ENCODE measurements at regions not wholly inside any gene's neighbourhood (a gene's known extent, or its start where the extent isn't known, plus 50 kb on each side); places are given as distances from the start of the nearest gene placed in this dataset.

DNA sequence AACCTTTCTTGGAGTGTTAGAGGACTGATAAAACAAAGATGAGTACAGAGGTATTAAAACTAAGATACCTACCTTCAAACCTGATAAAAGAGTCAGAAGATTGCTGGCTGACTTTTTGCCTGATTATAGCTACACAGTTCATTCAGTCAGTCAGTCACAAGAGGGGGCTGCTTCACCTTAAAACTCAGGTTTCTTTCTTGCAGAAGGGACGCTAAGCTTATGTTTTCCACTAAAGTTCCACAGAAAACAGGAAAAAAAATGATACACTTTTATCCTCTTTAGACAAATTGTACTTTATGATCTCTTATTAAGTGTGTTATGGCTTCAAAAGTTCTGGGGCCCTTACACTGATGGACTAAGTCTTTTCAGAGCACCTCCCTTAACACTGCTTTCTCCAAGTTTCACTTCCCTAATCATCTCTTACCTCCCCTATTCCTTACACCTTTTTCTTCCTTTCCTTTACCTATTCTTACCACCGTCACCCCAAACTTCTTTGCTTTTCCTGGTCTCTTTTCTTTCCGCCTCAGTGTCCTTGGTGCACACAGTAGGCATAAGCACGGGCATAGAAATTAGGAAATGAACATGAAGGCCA, 448.7 kb upstream of the OR4E1 start:
- intact Hi-C loops (cut with micrococcal nuclease) = loop anchor here (1.0 to 5.0 kb wide), 4 partner anchors 40 to 448 kb away; no protein-coding TSS in a partner anchor

- intact Hi-C loops (cut with micrococcal nuclease) = no loop called here
Measured at GRCh38 chr14:22118899-22119477, 445.4 kb upstream of the OR4E1 start.

DNA sequence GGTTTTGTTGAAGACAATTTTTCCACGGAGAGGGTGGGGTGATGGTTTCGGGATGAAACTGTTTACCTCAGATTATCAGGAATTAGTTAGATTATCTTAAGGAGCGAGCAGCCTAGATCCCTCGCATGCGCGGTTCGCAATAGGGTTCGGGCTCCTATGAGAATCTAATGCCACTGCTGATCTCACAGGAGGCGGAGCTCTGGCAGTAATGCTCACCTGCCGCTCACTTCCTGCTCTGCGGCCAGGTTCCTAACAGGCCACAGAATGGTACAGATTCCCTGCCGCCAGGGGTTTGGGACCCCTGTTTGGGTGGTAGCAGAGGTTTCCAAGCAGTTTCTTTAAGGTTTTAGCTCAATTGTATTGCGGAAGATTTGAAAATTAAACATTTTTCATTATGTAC, 439.8 kb upstream of the OR4E1 start:
- intact Hi-C loops (cut with micrococcal nuclease) = loop anchor here (2.0 to 5.0 kb wide), 3 partner anchors 89 to 739 kb away; no protein-coding TSS in a partner anchor

GRCh38 chr14:22112004-22112403, 438.4 kb upstream of the OR4E1 start:
- intact Hi-C loops (cut with micrococcal nuclease) = loop anchor here (2.0 to 5.0 kb wide), 3 partner anchors 90 to 740 kb away; no protein-coding TSS in a partner anchor

DNA sequence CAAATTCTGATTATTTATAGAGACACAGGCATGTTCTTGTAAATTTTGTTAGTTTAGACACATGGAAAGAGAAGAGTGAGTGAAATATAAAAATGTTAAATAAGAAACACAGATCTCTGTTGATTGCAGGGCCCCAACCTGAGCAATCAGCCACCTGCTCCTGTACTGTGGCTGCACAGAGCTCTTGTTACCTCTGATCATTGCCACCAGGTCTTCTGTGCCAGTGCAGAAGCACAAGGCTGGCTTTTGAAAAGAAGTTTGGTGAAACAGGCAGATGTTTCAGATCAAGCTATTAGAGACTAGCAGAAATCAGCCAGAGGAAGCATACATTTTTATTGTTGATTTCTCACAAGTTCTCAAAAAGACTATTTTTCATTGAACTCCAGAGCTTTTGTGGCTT, 434.1 kb upstream of the OR4E1 start:
- intact Hi-C loops (cut with micrococcal nuclease) = no loop called here

GRCh38 chr14:22106700-22107697, 433.4 kb upstream of the OR4E1 start:
- intact Hi-C loops (cut with micrococcal nuclease) = no loop called here

- intact Hi-C loops (cut with micrococcal nuclease) = no loop called here
Measured at GRCh38 chr14:22105624-22106006, 432.0 kb upstream of the OR4E1 start.

DNA sequence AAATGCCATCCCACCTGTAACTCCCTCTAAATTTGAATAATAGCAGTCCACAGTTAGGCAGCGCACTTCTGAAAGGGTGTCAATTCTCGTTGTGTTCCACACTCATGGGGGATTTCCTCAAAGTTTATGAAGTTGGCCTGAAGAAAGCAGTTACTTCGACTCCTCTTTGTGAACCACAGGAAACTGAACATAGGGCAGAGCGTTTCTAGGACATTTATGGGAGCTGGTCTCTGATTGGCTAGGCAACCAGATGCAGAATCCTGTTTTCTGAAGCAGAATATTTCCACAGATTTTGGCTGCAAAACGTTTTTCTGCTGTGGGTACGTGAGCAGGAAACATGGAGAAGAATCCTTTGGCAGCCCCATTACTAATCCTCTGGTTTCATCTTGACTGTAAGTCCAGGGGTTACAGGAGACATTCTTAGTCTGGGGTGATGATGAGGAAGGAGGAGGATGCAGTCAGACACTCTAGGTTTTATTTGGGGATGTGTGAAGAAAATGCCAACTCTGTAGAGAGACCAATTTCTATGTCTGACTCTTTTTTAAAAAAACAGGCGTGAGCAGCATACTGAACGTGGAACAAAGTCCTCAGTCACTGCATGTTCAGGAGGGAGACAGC, 431.5 kb upstream of the OR4E1 start:
- intact Hi-C loops (cut with micrococcal nuclease) = no loop called here

GRCh38 chr14:22100764-22101120, 427.1 kb upstream of the OR4E1 start:
- intact Hi-C loops (cut with micrococcal nuclease) = loop anchor here (1.0 to 2.0 kb wide), 3 partner anchors 16 to 182 kb away; no protein-coding TSS in a partner anchor

DNA sequence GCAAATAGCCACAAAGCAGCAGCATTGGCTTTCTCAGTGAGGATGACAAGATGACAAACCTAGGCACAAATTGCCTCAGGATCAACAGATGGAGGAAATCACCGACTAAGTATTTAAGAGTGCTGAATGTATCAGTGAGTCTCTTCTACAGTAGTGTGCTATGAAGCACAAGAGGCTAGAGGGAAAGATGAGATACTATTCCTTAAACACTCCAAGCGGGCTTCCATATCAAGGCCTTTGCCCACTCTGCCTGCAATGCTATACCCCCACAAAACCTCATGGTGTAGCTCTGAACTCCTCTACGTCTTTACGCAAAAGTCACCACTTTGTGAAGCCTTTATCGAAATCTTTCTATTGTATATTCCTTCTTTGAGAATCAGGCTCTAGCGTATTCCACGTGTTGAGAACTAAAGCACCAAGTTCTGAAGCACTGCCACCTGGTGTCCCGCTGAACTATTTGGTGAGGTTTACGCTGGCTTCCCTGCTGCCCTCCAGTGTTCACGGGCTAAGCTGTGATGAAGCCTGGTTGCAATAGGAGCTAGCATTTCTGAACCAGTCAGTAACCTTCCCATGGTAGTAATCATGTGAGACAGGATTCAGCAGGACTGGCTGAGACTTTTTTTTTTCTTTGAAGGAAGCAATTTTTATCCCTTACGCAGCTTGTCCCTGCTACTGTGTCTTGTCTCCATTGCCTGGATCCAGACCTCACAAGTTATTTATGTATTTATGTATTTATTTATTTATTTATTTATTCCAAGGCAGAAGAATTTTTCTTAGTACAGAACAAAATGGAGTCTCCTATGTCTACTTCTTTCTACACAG, 426.5 kb upstream of the OR4E1 start:
- intact Hi-C loops (cut with micrococcal nuclease) = loop anchor here (1.0 to 2.0 kb wide), 4 partner anchors 16 to 182 kb away; no protein-coding TSS in a partner anchor

DNA sequence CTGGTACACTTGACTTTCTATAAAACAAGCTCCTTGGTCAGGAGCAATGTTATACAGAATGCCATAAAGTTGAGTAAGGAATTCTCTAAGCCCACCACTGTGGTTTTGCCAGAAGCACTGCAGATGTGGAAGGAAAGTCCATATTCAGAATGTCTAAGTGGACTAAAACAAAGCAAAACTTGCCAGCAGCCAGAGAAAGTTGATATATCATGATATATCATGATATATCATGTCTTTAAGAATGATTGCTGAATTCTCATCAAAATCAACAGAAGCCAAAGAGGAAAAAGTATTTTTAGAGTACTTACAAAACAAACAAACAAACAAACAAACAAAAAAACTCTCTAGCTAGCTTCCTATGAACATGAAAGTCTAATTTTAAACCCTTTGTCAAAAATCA, 424.8 kb upstream of the OR4E1 start:
- intact Hi-C loops (cut with micrococcal nuclease) = loop anchor here (2.0 kb wide), 1 partner anchor 96 kb away; no protein-coding TSS in a partner anchor

DNA sequence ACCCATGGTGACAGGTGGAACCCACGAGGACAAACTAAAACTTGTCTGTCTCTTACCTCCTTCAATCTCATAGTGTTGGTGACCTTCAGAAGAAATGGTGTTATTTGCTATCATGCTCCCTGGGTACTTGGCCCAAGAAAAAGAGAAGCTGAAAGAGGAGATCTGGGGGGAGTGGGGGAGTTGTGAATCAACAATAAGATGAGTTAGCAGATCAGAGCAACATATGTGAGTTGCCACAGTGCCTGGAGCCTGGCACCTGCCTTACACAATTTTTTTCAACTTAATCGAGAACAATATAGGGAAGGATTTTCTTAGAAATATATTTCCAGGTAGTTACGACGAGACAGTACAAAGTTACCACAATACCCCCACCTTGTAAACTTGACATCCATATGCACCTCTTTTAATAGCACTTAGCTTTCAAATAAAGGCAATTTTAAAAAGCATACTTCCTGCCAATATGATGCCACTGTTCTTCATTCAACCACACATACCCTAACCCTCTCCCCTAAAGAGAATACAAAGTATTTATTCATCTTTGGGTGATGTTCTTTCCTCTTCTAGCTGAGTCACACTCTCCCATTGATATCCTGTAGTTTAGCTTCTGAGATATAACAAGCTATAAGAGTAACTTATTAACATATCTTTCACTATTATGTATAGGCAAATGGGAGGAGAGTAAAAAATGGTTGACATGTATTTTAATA, 424.1 kb upstream of the OR4E1 start:
- intact Hi-C loops (cut with micrococcal nuclease) = loop anchor here (2.0 kb wide), 2 partner anchors 27 to 95 kb away; no protein-coding TSS in a partner anchor

- intact Hi-C loops (cut with micrococcal nuclease) = loop anchor here (2.0 kb wide), 1 partner anchor 26 kb away; no protein-coding TSS in a partner anchor
Measured at GRCh38 chr14:22097072-22097471, 423.5 kb upstream of the OR4E1 start.

DNA sequence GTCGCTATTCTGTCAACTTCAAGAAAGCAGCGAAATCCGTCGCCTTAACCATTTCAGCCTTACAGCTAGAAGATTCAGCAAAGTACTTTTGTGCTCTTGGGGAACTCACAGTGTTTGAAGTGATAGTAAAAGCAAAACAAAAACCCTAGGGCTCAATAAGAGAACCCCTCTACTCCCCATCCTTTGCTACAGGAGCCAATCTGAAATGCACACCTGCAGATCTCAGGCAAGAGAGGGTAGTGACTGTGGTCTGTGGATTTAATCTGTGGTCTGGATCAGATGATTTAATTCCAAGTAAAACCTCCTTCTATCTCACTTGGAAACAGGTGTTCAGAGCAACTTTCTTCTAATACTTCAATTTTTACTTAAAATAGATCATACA, 422.9 kb upstream of the OR4E1 start:
- intact Hi-C loops (cut with micrococcal nuclease) = loop anchor here (2.0 kb wide), 1 partner anchor 26 kb away; no protein-coding TSS in a partner anchor

- intact Hi-C loops (cut with micrococcal nuclease) = loop anchor here (2.0 kb wide), 1 partner anchor 25 kb away; no protein-coding TSS in a partner anchor
Measured at GRCh38 chr14:22095860-22096513, 422.4 kb upstream of the OR4E1 start.

DNA sequence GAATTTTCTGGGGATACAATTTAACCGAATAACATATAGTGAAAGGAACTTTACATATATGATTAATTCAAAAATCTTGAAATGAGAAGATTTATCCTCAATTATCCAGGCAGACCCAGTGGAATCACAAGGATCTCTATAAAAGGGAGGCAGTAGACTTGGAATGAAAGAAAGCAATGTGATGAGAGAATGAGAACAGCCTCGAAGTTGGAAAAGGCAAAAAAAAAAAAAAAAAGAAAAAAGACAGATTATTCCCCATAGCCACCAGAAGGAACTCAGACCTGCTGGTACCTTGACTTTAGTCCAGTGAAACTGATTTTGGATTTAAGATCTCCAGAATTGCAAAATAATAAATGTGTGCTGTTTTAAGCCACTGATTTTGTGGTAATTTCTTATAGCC, 416.3 kb upstream of the OR4E1 start:
- intact Hi-C loops (cut with micrococcal nuclease) = no loop called here

GRCh38 chr14:22088614-22089342, 415.2 kb upstream of the OR4E1 start:
- intact Hi-C loops (cut with micrococcal nuclease) = no loop called here

- intact Hi-C loops (cut with micrococcal nuclease) = no loop called here
Measured at GRCh38 chr14:22086131-22086530, 412.5 kb upstream of the OR4E1 start.

Measured in T-helper 1 cell treated with Interleukin-12 subunit alpha and Interleukin-12 subunit beta and Interleukin-4 antibody, amounts not matched to agents 30 ng/mL and 1 ng/mL, for 36 hours (primary cell).